NCI-H1417 treated with DMSO at 0.1 percent for 48 hours (cell line): ENCODE measurements at regions not wholly inside any gene's neighbourhood (a gene's known extent, or its start where the extent isn't known, plus 50 kb on each side); places are given as distances from the start of the nearest gene placed in this dataset.

ENCODE experiments used
- DNase-seq: peaks from one replicate; lab custom pipeline; 2025; lab: John Stamatoyannopoulos, UW

DNA sequence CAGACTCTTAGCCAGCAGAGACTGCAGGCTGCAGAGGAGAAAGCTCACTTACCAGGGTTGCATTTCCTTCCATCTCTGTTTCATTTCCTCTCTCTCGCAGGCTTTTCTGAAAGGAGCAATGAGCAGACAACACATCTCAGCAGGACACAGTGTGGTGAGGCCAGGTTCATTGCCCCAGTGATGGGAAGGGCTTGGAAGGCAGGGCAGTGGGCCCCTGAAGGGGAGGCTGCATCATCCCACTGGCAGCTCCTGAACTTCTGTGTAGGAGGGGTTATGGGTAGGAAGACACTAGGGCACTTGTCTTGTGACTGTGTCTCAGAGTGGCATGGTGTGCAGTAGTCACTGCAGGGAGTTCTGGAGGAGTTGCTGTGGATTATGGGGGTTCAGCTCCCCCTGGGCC, 246.8 kb downstream of the QKI start:
- DNase-seq: no peak

GRCh38 chr6:163659803-163660202, 245.3 kb downstream of the QKI start:
- no peak for DNase-seq

- DNase-seq: no peak
Measured at GRCh38 chr6:163655217-163656121, 241.0 kb downstream of the QKI start.

DNA sequence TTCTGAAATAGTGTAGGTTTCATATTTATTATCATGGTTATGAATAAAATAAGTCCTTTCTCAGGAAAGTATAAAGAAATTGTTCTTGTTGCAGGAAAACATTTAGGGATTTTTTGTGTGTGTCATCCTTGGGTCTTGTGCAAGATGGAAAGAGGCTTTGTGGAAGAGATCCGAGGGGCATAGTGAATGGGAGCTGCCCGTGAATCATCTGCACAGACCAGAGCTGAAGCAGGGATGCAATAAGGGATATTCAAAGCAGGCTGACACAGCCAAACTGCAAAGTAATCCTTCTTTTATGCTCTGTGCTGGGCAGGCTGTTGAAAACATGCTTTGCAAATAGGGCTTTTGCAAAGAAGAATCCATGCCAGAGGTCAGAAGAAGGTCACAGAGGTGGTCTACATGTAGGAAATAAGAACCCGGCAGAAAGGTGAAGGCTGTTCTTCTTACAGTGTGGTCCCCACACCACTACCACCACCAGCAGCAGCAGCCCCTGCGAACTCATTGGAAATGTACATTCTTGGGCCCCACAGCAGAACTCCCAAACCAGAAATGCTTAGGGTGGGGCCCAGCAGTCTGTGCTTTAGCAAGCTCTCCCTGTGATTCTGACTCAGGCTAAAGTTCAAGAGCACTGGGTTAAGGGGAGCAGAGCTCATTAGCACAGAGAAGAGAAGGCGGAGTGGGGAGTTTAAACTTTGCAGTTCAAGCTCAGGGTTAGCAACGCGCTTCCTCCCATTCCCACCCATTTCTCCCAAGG, 237.6 kb downstream of the QKI start:
- no peak for DNase-seq

- DNase-seq: no peak
Measured at GRCh38 chr6:163651426-163651825, 236.9 kb downstream of the QKI start.

DNA sequence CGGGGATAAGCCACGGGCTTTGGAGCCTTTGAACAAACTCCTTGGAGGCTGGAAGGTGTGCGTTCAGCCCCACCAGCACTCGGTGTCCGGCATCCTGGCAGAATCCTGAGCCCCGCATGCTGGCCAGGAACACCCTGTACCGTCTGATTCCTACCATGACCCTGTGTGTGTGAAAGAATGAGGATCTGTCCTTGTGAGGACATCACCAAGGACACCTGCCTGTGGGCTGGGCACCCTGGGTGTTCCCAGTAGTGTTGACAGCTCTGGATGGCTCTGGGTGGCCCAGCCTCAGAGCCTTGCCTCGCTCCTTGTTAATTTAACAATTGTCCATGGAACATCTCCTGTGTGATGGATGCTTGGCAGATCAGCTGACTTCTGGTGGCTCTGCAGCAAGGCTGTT, 234.3 kb downstream of the QKI start:
- DNase-seq: no peak

GRCh38 chr6:163647624-163648023, 233.1 kb downstream of the QKI start:
- DNase-seq: no peak

GRCh38 chr6:163646866-163647265, 232.3 kb downstream of the QKI start:
- no peak for DNase-seq

- no peak for DNase-seq
Measured at GRCh38 chr6:163646133-163646532, 231.6 kb downstream of the QKI start.

- no peak for DNase-seq
Measured at GRCh38 chr6:163645560-163645959, 231.0 kb downstream of the QKI start.

DNA sequence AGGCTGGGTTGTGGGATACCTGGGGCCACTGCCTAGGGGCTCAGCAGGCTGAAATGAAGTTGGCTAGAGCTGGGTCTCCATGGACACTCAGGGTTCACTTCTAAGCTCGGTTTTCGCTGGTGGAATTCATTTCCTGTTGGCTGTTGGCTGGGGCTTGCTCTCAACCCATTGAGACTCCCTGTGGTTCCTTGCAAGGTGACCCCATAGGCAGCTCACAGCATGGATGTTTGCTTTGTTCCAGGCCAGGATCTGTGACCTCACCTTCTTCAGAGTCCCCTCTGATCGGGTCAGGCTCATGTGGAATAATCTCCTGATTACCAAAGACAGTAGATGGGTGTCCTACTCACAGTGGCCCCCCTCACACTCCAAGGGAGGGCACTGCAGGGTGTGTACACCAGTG, 229.3 kb downstream of the QKI start:
- DNase-seq: no peak

DNA sequence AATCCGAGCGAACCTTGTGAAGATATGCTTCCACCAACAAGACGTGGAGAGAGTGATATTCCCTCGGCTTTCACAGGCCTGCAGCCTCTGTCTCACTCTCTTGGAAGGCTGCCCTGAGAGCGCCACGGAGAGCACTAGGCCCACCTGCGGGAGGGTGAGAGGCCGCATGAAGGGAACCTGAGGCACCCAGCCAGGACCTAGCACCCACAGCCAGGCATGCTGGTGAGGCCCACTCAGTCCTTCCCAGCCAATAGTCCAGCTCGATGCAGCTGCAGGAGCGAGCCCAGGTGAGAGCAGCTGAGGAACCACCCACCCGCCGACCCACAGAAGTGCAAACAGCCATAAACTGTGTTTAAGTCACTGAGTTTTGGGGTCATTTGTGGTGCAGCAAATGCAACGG, 227.2 kb downstream of the QKI start:
- DNase-seq: no peak

DNA sequence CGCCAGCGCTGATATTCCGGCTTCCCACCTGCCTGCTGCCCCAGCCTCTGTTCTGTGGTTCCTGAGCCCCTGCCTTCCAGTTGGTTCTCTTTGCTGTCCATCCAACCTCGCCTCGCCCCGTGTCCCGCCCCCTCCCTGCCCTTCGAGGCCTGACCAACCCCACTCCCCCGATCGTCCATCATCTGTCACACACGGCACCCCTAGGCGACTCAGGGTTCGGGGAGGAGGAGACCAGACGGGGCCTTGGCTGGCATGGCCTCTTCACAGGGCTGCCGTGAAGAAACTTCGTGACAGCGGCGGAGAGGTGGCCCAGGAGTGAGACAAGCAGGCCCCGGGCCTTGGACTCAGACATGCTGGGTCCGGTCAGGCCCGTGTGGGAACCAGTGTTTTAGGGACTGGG, 226.1 kb downstream of the QKI start:
- no peak for DNase-seq

- DNase-seq: no peak
Measured at GRCh38 chr6:163637524-163637923, 223.0 kb downstream of the QKI start.

DNA sequence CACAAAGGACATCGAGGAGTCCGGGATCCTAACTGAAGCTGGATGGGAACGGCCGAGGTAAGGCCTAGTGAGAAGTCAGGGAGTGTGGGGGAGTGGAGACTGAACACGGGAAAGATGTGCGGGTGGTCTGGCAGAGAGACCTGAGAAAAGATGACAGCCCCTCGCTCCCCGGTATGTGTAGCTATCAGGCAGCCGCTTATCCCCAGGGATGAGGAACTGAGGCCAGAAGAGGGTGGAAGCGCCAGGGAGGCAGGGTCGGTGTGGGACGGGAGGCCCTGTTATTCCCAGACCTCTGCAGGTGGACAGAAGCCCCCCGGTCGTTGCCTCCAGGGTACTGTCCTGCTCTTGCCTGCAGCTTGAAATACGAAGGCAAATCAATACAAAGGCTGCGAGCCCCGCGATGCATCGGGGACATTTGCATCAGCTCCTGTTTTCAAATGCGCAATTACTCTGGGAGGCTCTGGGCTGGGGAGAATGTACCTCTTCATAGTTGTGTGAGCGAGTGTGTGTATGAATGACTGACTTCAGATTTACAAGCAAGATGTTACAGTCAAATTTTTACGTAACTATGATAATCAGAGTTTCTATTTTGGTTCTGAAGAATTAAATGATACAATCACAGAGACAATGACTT, 221.3 kb downstream of the QKI start:
- no peak for DNase-seq

DNA sequence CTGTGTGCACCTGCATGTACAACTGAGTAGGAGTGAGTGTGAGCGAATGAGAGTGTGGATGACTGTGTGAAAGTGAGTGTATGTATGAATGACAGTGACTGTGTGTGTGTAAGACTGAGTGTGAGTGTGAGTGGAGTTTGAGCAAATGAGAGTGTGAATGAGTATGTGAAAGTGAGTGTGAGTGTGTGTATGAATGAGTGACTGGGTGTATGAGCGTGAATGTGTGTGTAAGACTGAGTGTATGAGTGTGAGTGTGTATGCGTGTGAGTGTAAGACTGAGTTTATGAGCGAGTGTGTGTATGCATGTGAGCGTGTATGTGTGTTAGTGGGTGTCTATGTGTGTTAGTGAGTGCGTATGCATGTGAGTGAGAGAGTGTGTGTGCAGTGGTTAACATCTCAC, 220.8 kb downstream of the QKI start:
- no peak for DNase-seq

- peak; percentile 82 for DNase-seq
Measured at GRCh38 chr6:163634211-163635171, 220.0 kb downstream of the QKI start.

DNA sequence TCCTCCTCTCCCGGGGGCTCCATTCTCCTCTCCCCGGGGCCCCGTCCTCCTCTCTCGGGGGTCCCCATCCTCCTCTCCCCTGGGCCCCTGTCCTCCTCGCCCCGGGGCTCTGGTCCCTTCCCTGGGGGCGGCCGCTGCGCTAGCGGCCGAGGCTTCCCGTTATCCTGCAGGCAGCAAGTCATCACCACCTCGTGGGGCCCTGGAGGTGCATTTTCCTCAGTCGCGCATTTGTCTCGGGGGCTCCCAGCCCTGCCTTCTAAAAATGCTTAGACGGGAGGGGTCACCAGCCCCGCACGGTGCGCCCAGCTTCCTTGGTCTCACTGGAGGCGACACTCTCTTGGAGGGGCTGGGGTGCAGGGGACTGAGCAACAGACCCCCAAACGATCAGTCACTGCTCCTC, 216.5 kb downstream of the QKI start:
- DNase-seq: no peak

- DNase-seq: no peak
Measured at GRCh38 chr6:163630572-163630971, 216.1 kb downstream of the QKI start.

GRCh38 chr6:163630096-163630495, 215.6 kb downstream of the QKI start:
- DNase-seq: no peak
